Stimulated activated CD4-positive, alpha-beta T cell treated with anti-CD3 and anti-CD28 coated beads, Interleukin-15, amount 100 ng/mL, for 24 hours (primary cell): ENCODE measurements at regions not wholly inside any gene's neighbourhood (a gene's known extent, or its start where the extent isn't known, plus 50 kb on each side); places are given as distances from the start of the nearest gene placed in this dataset.

Experiments used
- DNase-seq: peaks from one replicate; pipeline ENCODE4 v3.0.0-alpha.2; 2020

DNA sequence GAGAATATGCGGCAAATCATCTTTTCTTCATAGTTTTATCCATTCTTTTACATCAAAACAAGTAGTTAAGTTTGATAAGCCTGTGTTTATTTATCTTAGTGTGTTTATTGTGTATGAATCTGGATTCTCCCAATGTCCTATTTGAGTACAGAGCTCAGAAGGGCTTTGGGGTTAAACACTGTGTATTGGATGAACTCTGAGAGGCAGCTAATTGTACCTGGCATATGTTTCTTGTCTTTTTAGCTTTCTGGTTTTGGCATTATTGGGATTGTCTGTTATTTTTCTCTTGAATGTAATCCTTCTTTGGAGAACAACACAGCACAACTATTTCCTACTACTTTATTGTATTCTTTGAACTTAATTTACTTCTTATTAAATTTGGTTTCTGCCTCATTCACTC, 906.9 kb downstream of the ADGRL2 start:
- DNase-seq: no peak

GRCh38 chr1:82706741-82707140, 906.0 kb downstream of the ADGRL2 start:
- no peak for DNase-seq

DNA sequence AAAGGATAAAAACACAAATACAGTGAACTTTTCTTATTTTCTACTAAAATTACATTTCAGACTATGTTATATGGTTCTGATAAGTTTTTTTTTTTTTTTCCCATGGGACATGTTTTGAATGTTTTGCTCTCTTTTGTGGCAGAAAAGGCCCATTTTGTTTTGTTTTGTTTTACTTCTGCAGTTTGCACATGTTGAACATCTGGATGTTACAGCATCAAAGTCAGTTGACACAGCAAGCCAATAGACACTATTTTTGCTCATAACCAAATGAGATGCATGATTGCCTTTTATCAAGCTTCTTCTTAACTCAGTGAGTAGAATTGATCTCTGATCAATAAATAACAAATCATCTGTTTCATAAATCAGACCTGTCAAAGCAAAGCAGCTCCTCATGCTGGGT, 904.2 kb downstream of the ADGRL2 start:
- no peak for DNase-seq

GRCh38 chr1:82704393-82704792, 903.7 kb downstream of the ADGRL2 start:
- DNase-seq: no peak

GRCh38 chr1:82703951-82704350, 903.2 kb downstream of the ADGRL2 start:
- DNase-seq: no peak

- no peak for DNase-seq
These were observed 899.7 kb downstream of the ADGRL2 start for GRCh38 chr1:82700476-82700875.

DNA sequence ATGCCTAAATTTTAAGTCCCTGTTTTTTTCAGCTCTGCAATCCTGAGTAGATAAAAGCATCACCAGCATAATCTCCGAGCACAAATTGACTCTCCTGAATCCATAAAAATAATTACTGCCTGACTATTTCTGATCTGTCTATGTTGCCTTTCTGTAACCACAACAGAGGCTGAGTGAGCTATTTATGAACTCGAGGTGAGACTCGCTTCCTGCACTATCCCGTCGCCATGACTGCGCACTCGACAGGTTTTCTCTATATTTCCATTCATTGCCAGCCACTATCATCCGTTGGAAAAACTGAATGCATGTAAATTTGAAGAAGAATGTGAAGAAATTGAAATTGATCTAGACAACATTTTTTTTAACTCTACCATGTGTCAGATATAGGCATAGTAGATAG, 897.2 kb downstream of the ADGRL2 start:
- DNase-seq: no peak

DNA sequence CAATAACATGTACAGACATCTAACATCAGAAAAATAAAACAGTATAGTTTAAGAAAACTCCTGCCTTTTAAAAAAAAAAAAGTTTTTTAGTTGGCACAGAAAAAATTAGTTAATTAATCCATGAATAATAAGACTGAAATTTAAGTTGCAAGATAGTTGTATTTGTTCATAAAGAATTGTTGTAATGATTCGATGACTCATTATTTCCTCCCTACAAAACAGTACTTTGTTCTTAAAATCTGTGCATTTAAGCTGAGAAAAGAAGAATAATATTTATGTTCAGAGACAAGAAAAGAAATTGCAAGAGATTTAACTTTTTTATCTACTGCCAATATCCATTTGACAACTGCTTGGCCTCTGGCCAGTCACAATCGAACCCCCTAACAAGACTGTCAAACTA, 894.7 kb downstream of the ADGRL2 start:
- DNase-seq: no peak

DNA sequence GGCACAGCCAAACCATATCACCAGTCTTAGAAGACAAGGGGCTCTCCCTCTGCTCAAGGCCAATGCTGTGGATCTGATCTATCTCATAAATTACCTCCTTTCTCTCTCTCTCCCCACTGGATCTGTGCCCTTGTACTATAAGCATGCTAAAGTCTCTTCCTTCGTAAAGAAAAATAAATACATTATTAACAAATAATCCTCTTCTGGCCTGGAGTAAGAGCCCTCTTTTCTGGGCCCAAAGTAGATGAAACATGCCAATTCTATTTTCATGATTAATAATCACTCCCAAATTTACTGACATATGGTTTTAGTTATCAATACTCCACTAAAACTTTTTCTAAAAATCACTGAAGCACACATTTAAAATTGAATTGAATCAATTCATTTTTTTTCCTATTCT, 889.7 kb downstream of the ADGRL2 start:
- DNase-seq: no peak

DNA sequence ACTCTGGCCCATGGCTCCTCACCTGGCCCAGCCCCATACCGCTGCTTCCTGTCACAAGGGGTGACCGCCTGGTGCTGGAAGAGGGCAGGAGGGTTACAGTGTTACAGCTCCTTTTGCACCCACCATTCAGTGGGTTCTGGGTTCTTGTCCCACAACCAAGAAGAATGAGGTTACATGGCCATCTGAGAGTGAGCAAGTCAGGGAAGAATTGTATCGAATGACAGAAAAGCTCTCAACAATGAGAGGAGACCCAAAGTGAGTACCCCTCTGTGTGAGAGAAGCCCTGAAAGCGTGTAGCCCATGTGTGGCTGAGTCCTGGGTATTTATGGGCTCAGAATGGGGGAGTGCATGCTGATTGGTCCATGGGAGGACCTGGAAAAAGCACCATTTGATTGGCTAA, 888.5 kb downstream of the ADGRL2 start:
- DNase-seq: no peak

GRCh38 chr1:82686774-82687173, 886.0 kb downstream of the ADGRL2 start:
- no peak for DNase-seq

DNA sequence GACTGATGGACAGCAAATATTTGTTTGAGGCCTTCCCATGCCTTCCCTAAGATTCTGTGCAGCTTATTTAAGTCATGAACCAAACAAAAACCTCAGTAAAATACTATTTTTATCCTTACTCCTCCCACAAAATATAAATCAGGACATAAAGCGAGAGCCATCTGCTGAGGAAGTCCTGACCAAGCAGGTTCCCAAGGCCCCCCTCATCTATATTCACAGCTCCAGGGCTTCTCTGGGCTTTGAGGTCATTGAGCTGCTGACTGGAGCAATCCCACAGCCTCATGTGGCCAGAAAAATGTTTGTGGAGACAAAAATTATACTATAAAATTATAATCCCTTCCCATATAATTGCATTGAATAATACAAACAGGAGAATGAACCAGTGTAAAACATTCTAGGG, 846.2 kb downstream of the ADGRL2 start:
- no peak for DNase-seq

GRCh38 chr1:82646336-82646735, 845.6 kb downstream of the ADGRL2 start:
- DNase-seq: no peak

GRCh38 chr1:82644186-82644915, 843.6 kb downstream of the ADGRL2 start:
- no peak for DNase-seq

DNA sequence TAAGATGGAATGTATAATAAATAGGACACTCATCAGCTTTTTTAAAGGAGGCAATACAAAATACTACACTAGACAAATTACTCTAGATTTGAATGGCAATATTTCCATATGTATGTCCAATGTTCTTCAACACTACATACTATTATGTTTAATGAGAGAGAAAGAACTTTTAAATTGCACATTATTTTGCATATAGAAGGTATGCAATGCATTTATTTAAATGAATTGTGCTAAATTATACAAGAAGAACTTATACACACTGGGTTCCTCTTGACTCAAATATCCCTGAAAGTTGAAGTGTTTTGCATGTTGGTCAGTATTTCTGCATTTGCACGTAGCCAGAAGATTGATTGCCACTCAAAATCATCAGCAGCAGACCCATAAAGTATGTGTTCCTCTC, 839.6 kb downstream of the ADGRL2 start:
- no peak for DNase-seq

DNA sequence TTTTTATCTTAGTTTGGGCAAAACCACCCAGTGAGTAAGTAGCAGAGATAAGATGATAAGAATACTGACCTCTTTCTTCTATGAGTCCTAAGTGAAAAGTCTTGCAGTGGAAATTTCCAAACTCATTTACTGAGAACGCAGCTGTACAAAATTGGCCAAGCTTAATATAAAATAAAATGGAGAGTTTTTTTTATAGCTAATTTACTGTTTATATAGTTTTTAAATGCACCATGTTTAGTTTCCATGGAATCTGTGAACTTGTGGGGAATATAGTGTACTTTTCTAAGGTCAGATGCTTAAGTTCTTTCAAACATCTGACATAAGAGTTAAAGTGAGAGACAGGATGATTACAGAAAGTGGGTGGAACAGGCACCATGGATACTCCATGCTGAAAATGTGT, 833.5 kb downstream of the ADGRL2 start:
- no peak for DNase-seq

DNA sequence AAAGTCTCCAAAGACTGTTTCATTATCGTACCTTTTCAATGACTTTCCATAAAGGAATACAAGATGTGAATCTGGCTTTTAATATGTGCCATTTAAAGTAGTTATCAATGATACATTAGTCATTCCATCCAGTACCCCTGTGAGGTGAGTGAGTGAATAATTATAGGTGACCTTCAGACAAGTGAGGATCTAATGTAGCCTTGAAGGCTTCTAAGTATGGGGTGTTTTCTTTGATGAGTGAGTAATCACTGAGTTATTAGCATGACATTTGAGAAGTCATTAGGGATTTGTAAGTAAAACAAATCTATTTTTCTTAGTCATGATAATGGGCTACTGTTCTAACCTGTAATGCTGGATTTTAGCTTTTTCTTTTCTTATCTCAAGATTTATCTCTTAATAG, 831.4 kb downstream of the ADGRL2 start:
- DNase-seq: no peak

DNA sequence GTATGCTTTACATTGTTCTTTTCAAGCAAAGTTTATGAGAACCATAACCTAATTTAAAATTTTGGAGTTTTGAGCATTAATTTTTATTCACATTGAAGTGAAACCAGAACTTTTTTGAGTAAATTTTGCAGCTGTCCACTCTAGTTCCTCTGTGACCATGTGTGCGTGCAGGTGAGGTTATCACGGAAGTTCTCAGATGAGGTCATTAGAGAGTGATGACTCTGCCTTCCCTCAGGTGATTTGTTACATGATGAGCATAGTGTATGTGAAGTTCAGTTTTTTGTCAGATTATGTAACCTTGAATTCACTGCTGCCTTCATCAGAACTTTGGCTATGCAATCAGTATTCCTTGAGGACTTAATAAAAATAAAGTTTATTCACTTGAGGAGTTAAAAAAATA, 828.2 kb downstream of the ADGRL2 start:
- DNase-seq: no peak

GRCh38 chr1:82625537-82625936, 824.8 kb downstream of the ADGRL2 start:
- DNase-seq: no peak

- DNase-seq: no peak
These were observed 820.3 kb downstream of the ADGRL2 start for GRCh38 chr1:82621076-82621475.

DNA sequence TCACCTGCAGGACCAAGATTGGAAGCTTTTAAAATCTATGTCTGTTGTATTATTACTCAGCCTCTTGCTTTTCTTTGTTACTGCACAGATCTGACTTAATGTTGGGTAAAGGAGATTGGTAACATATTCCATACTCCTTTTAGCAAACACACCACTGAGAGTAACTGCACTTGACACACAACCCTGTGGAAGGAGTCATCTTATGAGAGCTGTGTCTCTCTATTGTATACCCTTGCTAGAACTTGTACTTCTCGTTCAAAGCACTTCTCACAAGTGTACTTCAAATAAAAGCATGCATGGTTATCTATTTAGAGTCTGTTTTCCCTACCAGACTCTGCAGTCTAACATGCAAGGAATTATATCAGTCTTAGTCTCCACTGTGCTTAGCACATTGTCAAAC, 813.4 kb downstream of the ADGRL2 start:
- DNase-seq: no peak

DNA sequence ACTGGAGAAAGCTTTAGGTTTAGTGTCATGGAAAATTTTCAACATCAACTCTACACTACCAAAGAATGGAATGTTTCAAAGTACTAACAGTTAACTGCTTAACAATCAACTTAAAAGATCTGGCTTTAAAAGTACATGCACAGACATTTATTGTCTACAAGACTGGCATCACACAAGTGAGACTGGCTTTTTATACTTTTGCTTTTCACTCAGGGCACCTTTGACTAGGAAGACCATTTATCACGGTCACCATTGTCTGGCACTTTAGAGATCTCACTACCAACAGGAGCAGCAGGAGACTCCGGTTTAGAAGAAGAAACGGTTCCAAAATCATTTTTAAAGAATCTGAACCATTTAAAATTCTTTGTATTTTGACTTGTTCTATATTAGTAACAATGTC, 812.3 kb downstream of the ADGRL2 start:
- no peak for DNase-seq

DNA sequence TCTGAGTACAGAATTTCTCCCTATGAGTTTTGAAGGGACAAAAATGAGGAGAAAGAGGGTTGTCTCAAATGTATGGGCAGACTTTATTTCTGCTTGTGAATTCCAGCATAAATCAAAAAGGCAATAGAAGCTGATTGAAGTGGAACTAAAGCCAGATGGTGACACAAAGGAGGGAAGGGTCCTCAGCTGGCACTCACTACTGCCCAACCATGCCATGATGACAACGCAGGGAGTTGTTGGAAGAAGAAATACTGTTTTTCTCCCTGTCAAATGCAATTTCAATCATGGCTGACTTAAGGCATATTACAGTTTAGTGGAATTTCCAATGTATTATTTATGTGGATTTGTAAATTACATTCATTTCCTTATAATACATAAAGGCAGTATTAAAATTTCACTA, 805.8 kb downstream of the ADGRL2 start:
- DNase-seq: no peak

GRCh38 chr1:82604524-82604923, 803.8 kb downstream of the ADGRL2 start:
- no peak for DNase-seq

- DNase-seq: no peak
These were observed 799.6 kb downstream of the ADGRL2 start for GRCh38 chr1:82600314-82600713.

GRCh38 chr1:82598812-82599211, 798.1 kb downstream of the ADGRL2 start:
- DNase-seq: no peak
